ES-I3 (cell line): ENCODE measurements at regions not wholly inside any gene's neighbourhood (a gene's known extent, or its start where the extent isn't known, plus 50 kb on each side); places are given as distances from the start of the nearest gene placed in this dataset.

Source experiments
- H3K36me3 ChIP-seq: 2 replicates; pipeline ENCODE4 v1.6.1; 2013; ENCODE audit warnings: mild to moderate bottlenecking, low read length, control low read depth, moderate library complexity; ENCODE audit not compliant: insufficient read depth
- H3K4me1 ChIP-seq: 2 replicates; pipeline ENCODE4 v1.6.1; 2013; ENCODE audit warnings: mild to moderate bottlenecking, control low read depth, low read length; ENCODE audit not compliant: insufficient read depth
- H3K9ac ChIP-seq: 2 replicates; pipeline ENCODE4 v1.6.1; 2013; ENCODE audit warnings: low read depth, mild to moderate bottlenecking, low read length, moderate library complexity
- H3K9me3 ChIP-seq: 2 replicates; pipeline ENCODE4 v1.6.1; 2013; ENCODE audit warnings: mild to moderate bottlenecking, low read length, moderate library complexity; ENCODE audit not compliant: control insufficient read depth, insufficient read depth

DNA sequence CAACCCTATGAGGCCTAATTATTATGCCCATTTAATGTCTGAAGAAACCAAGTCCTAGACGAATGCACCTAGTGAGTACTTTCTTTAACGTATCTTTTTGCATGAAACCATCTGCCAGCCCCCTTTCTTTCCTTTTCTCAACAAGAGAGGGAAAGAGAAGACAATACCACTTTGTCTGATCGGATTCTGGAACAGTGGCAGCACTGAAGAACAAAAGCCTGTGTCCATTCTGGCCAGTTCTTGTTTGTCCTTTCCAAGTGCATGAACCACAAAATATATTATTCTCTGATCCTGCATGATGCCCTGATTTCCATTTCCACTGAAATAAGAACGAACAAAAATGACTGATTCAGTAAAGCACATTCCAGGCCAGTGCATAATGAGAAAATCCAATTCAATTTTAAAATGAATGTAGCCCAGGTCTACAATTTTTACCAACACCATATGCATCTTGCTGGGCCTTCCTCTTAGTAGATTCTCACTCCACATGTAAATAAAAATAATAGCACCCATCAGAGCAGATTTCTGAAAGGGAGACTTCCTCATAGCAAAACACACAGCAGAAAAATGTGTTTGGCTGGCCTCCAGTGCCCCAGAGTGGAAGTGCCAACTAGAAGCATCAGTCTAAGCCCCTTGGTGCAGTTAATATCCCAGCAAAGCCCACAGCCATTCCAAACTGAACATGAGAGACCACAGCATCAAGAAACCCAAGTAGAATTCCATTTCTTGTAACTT is 422.6 kb upstream of the ID2 start:
- Histone ChIP-seq H3K9me3 (no peaks in the 10 kb centered on the region), H3K4me1 (peaks cover 54% of the 10 kb centered on the region), H3K9ac (no peak overlapping the region), H3K36me3 (no peaks in the 10 kb centered on the region)

DNA sequence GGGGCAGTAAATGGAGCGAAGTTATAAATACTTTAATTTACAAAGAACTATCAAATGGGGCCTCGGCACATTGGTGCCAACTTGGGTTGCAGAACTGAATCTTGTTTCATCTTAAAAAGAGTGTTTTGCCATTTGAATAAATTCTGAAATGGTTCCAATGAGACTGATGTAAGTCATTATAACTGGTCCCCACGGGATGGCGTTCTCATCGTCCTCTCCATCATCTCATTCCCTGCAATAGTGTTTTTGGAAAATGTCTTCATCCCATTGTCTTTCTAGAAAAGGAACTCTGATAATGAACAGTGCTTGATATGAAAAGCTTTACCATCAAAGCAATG is 422.0 kb upstream of the ID2 start:
- no peaks in the 10 kb centered on the region for H3K36me3 ChIP-seq
- H3K9me3 ChIP-seq: no peaks in the 10 kb centered on the region

DNA sequence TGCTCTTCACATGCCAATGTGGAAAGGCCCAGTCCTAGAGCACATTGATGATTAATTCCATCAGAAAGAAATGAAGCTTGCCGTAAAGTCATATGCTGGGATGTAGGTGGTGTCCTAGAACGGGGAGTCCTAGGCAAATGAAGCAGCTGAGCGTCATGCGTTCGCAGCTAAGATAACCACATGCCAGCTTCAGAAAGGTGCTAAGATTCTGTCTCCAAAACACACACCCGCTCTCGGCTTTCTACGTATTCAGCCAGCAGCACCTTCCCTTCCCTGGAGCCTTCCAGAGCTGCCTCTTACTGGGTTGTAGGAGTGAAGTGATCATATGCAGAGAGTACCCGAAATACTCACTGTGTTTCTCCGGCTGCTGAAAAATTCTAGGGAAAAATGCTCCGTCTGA is 421.6 kb upstream of the ID2 start:
- Histone ChIP-seq H3K9ac (no peak overlapping the region), H3K36me3 (no peaks in the 10 kb centered on the region), H3K9me3 (no peaks in the 10 kb centered on the region), H3K4me1 (peaks cover 56% of the 10 kb centered on the region)

More for the DNA sequence above, 422.0 kb upstream of the ID2 start:
- Histone ChIP-seq H3K9ac (no peak overlapping the region), H3K4me1 (peaks cover 56% of the 10 kb centered on the region)

DNA sequence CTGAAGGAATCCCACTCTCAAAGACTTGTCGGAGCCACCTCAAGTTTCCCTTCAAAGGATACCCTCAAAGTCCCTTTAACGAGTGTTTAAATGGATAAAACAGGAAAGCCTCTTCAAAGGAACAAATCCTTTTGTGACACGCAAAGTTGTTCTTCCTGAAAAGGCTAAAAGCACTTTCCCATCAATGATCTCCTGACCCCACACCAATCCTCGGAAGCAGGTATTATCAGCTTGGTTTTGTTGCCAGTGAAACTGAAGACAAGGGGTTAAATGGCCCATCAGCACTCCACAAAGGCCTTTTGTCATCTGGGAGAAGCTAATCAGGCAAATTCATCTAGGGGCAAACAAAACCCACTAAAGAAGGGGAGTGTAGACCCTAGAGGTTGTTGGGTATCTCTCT is 418.0 kb upstream of the ID2 start:
- no peaks in the 10 kb centered on the region for H3K36me3 ChIP-seq
- H3K4me1 ChIP-seq: peaks cover 23% of the 10 kb centered on the region
- no peaks in the 10 kb centered on the region for H3K9me3 ChIP-seq
- H3K9ac ChIP-seq: no peak overlapping the region

DNA sequence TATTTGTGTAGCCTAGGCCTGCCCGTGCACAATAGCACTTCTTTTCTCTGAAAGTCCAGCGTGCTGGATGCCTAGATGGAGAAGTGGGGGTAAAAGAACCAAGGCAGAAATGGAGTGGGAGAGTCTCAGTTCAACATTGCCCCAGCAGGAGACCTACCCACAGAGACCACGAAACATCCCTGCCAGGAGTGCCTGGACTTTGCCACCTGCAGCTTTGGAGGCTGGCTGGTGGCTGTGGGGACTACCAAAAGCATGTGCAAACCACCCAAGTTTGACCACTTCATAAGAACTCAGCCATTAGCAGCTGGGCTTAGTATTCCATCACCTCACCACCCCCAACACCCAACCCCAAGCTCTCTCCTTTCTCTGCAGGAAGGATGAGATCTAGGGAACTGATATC is 416.9 kb upstream of the ID2 start:
- Histone ChIP-seq H3K9ac (no peak overlapping the region), H3K4me1 (peaks cover 20% of the 10 kb centered on the region), H3K36me3 (no peaks in the 10 kb centered on the region), H3K9me3 (no peaks in the 10 kb centered on the region)

DNA sequence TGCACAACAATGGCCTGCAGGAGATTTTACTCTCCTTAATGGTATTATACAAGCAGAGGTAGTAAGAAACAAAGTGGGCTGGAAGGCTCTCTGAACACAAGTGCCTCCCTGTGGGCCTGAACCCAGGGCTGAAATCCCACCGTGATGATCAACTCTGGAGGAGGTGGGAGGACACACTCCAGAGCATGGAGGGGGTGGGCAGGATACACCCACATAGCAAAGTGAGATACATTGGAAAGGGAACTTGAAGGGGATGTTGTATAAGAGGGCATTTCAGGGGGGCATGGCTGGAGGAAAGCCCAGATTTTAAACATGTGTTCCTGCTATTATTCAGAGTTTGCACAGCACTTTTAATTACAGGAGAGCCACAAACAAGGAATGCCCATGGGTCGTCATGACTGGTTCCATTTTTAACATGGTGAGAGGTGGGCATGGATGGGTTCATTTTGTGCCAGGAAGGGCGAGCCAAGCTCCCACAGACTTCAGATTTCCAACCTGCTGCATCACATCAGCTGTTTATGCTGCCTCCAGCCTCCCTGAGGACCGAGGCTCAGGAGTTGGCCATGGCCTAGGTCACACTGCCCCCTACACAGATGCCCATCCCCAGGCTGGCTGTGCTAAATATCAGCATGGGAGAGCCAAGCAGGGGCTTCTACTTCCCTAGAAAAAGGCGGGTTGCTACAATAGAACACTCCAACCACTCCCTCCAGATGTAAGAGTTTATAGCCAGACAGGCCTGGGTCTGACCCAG is 416.2 kb upstream of the ID2 start:
- Histone ChIP-seq H3K9ac (no peak overlapping the region), H3K36me3 (no peaks in the 10 kb centered on the region), H3K9me3 (no peaks in the 10 kb centered on the region), H3K4me1 (peaks cover 20% of the 10 kb centered on the region)

DNA sequence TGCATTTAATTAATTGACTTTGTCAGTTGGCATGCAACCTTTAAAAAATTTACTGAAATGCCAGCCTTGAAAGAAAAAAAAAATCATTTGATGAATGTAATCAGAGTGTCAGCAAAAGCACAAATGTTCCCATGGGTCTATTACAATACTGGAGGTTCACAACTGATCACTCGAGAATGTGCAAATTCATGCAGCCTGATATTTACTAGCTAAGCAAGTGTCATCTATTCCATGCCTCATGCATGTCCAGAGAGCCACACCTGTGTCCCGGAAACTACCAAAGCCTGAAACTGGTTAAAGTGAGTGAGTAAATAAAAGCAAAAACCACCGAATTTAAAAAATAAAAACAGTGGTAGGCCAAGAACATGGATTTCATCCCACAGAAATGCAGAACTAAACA is 415.3 kb upstream of the ID2 start:
- Histone ChIP-seq H3K4me1 (peaks cover 20% of the 10 kb centered on the region), H3K9ac (no peak overlapping the region), H3K9me3 (no peaks in the 10 kb centered on the region), H3K36me3 (no peaks in the 10 kb centered on the region)

DNA sequence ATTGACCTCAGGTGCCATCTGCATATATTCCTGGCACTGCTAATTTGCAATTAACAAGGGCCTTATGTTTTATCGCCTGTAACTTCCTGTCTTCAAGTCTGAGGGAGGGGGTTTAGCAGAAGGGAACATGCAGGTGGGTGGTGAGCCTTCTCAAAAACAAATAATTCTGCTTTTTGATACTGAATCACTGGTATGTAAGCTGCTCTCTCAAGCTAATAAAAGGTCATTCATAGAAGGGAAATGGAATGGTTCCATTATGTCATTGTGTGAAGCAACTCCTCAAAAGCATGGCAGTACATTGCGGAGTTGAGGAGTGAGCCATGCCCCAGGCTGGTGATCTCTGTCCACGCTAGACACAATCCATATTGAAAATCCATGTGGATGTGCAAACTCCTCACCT is 414.8 kb upstream of the ID2 start:
- Histone ChIP-seq H3K9me3 (no peaks in the 10 kb centered on the region), H3K9ac (no peak overlapping the region), H3K36me3 (no peaks in the 10 kb centered on the region), H3K4me1 (peaks cover 20% of the 10 kb centered on the region)

DNA sequence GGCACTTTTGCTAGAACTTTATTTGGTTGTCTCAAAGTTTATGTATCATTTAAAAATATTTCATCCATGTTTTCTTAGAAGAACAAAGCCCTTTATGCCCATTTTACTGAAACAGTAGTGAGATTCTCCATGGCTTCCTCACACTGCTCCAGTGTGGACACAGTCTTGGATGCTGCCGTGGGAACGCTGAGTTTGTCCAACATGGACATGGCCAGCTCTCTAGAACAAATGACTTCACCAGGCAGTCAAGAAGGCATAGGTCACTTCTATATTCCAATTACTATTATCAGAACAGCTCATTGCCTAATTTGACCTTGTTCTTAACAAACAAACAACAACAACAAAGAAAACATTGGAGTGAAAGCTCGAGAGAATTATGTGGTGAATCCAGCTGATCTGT is 414.1 kb upstream of the ID2 start:
- Histone ChIP-seq H3K4me1 (peaks cover 19% of the 10 kb centered on the region), H3K9ac (no peak overlapping the region), H3K9me3 (no peaks in the 10 kb centered on the region), H3K36me3 (no peaks in the 10 kb centered on the region)

DNA sequence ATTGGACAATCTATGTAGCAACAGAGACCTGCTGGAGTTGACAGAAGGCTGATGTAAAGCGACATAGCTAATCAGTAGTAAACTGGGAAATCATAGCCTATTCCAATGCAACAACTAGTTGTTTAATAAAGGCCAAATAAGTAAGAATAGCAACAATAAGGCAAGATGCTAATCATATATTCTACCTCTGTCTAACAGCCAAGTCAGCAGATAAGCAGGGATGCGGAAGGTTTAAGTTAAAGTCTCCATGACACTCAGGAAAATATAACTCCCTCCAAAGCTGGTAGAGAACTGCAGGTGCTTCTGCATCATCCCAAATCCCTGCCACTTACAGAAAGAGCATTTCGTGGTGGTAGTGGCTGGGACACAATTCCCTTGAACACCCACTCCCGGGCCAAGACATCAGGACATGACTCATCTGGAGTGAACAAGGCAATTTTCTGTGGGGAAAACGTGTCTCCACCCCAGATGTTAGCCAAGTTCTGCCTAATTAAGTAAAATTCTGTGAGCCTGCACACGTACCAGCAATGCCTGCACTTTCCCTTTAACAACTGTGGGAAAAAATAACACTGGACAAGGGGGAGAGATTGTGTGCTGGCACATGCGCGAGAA is 413.6 kb upstream of the ID2 start:
- H3K9ac ChIP-seq: no peak overlapping the region
- no peaks in the 10 kb centered on the region for H3K9me3 ChIP-seq
- peaks cover 16% of the 10 kb centered on the region for H3K4me1 ChIP-seq
- no peaks in the 10 kb centered on the region for H3K36me3 ChIP-seq

DNA sequence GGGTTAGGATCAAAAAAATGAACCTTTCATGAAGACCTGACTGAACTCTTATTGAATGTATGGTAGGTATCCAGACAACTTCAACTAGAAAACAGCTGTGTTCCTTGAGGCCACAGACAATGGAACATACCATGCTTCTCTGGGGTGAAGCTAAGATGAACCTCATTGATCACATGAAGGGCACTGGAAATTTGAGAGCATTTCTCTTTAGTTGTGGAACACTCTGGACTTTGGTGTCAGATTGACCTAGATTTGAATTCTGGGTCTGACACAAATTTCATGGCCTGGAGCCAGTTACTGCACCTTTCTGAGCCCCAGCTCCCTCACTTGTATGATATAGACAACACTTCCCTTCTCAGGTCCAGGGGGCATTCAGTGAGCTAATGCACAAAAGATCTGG is 411.2 kb upstream of the ID2 start:
- no peaks in the 10 kb centered on the region for H3K9me3 ChIP-seq
- H3K36me3 ChIP-seq: no peaks in the 10 kb centered on the region
- no peaks in the 10 kb centered on the region for H3K4me1 ChIP-seq
- no peak overlapping the region for H3K9ac ChIP-seq

DNA sequence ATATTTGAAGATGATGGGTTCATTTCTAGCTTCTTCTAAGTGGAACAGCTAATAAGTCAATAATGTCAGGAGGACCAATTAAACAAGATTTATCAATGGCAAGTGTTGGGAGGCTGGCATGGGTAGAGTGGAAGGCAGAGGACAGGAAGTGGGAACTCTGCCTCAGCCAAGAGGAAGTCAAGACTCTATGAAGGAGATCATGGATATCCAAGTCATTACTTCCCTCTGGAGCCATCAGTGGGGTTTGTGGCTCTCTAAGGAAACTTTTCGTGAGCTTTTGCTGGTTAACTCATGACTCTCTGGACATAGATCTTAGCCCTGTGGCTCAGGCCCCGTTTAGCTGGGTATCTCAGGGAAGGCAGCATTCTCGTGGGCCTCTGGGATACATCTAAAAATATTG is 410.4 kb upstream of the ID2 start:
- Histone ChIP-seq H3K4me1 (no peaks in the 10 kb centered on the region), H3K36me3 (no peaks in the 10 kb centered on the region), H3K9me3 (no peaks in the 10 kb centered on the region), H3K9ac (no peak overlapping the region)

DNA sequence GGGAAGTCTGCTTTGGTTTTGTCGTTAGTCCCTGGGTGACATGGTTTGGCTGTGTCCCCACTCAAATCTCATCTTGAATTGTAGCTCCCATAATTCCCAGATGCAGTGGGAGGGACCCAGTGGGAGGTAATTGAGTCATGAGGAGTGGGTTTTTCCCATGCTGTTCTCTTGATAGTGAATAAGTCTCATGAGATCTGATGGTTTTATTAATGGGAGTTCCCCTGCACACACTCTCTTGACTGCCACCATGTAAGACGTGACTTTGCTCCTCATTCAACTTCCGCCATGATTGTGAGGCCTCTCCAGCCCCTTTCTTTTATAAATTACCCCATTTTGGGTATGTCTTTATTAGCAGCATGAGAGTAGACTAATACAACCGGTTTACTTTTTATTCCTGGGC is 405.8 kb upstream of the ID2 start:
- no peaks in the 10 kb centered on the region for H3K9me3 ChIP-seq
- H3K4me1 ChIP-seq: no peaks in the 10 kb centered on the region
- no peak overlapping the region for H3K9ac ChIP-seq
- no peaks in the 10 kb centered on the region for H3K36me3 ChIP-seq

DNA sequence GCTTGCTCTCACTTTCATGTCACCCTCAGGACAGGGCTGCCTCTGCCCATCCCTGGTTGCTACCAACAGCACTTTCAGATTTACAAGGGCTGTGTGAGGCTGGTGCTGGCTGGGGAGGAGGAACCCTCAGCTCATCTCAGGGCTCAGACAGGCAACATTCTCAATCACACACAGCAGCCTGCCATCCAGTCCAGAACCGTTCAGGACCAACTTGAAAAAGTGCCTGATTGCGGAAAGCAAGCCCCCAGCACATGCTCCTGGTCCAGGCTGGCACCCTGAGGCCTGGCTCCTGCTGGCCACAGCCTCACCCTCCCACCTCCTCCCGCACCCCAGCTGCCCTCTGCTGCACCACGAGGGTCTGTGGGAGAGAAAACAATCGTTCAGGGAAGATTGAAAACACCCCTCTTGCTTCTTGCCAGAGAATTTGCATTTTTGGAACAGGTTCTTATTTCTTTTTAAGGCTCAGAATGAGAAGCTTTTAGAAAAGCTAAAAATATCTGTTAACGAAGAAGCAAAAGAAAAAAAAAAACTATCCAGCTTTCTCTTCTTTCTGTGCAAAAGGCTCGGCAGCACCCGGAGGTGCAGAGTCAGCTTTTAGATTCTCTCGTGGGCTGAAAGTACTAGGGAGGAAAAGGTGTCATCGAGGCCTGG is 403.8 kb upstream of the ID2 start:
- Histone ChIP-seq H3K9me3 (no peaks in the 10 kb centered on the region), H3K36me3 (no peaks in the 10 kb centered on the region), H3K4me1 (peaks cover 6% of the 10 kb centered on the region), H3K9ac (no peak overlapping the region)
